NCI-H2227 (cell line): ENCODE measurements at regions not wholly inside any gene's neighbourhood (a gene's known extent, or its start where the extent isn't known, plus 50 kb on each side); places are given as distances from the start of the nearest gene placed in this dataset.
A peak's percentile ranks its signal among the peaks of the same experiment; 100 is the strongest.

Experiments used
- DNase-seq: peaks from one replicate; lab custom pipeline; 2025; ENCODE audit not compliant: unreplicated experiment; lab: John Stamatoyannopoulos, UW

- no peak for DNase-seq
These were observed 54.5 kb upstream of the PLXNA2 start for GRCh38 chr1:208298593-208299269.

GRCh38 chr1:208300084-208300770 lies 56.0 kb upstream of the PLXNA2 start:
- DNase-seq, result no peak

- DNase-seq, result no peak
These were observed 58.6 kb upstream of the PLXNA2 start for GRCh38 chr1:208302699-208303238.

- DNase-seq, result no peak
These were observed 59.8 kb upstream of the PLXNA2 start for GRCh38 chr1:208303743-208304712.

GRCh38 chr1:208308221-208308620 lies 64.0 kb upstream of the PLXNA2 start:
- DNase-seq, result no peak

GRCh38 chr1:208309771-208310170 lies 65.6 kb upstream of the PLXNA2 start:
- no peak for DNase-seq

- no peak for DNase-seq
These were observed 68.5 kb upstream of the PLXNA2 start for GRCh38 chr1:208312706-208313105.

- no peak for DNase-seq
These were observed 70.2 kb upstream of the PLXNA2 start for GRCh38 chr1:208314431-208314830.

GRCh38 chr1:208318150-208318734 lies 74.1 kb upstream of the PLXNA2 start:
- no peak for DNase-seq

- no peak for DNase-seq
These were observed 79.8 kb upstream of the PLXNA2 start for GRCh38 chr1:208324005-208324404.

GRCh38 chr1:208326033-208326432 lies 81.8 kb upstream of the PLXNA2 start:
- peak; percentile 13 for DNase-seq

GRCh38 chr1:208329300-208329699 lies 85.1 kb upstream of the PLXNA2 start:
- no peak for DNase-seq

GRCh38 chr1:208332036-208332773 lies 88.0 kb upstream of the PLXNA2 start:
- DNase-seq, result no peak

GRCh38 chr1:208332774-208333126 lies 88.6 kb upstream of the PLXNA2 start:
- DNase-seq, result no peak

- no peak for DNase-seq
These were observed 89.5 kb upstream of the PLXNA2 start for GRCh38 chr1:208333676-208334075.

GRCh38 chr1:208335371-208336136 lies 91.4 kb upstream of the PLXNA2 start:
- DNase-seq, result peak; percentile 10

- no peak for DNase-seq
These were observed 91.9 kb upstream of the PLXNA2 start for GRCh38 chr1:208336137-208336518.

- DNase-seq, result no peak
These were observed 95.7 kb upstream of the PLXNA2 start for GRCh38 chr1:208339911-208340310.

GRCh38 chr1:208343226-208343625 lies 99.0 kb upstream of the PLXNA2 start:
- DNase-seq, result no peak
